ENCODE measurements at regions not wholly inside any gene's neighbourhood (a gene's known extent, or its start where the extent isn't known, plus 50 kb on each side); places are given as distances from the start of the nearest gene placed in this dataset.

- in situ Hi-C loops (cut with MboI) = no loop called here
Measured at GRCh38 chr2:14348247-14348646, 284.3 kb upstream of the LRATD1 start.

More at GRCh38 chr2:14348247-14348646, 284.3 kb upstream of the LRATD1 start:
- no TSS peak for BruUV-seq (replicated peaks)
- under 1% methylated on average over 7 of the region's 8 CpGs for WGBS (ENCODE audit: insufficient coverage, low coverage, missing lambda C conversion rate)
- no peaks in the 10 kb centered on the region for H3K79me2 ChIP-seq (ENCODE audit: control insufficient read depth, insufficient read depth, low read length)
- ChIA-PET CTCF (ENCODE audit: low intra/inter-chr PET ratio) (no interaction called here), POLR2A (no interaction called here)
- no peaks in the 10 kb centered on the region for H4K20me1 ChIP-seq (replicated peaks; ENCODE audit: control insufficient read depth, insufficient read depth, low read length)
- H3K36me3 ChIP-seq (ENCODE audit: control insufficient read depth, insufficient read depth, low read length) = no peaks in the 10 kb centered on the region
- H3K4me2 ChIP-seq (ENCODE audit: insufficient read depth, low read length) = no peak overlapping the region
- no peak overlapping the region for H3K9ac ChIP-seq (ENCODE audit: insufficient read depth in 1 of 2, low read depth in 2 of 2, low read length in 2 of 2)
- intact Hi-C loops (cut with micrococcal nuclease) = no loop called here
- ATAC-seq = no peak
- no peaks in the 10 kb centered on the region for H3K4me1 ChIP-seq (replicated peaks in 1 of 2; ENCODE audit: control insufficient read depth in 2 of 2, insufficient read depth in 2 of 2, low read length in 2 of 2)
- no peak overlapping the region for H3K4me3 ChIP-seq
- no peak for DNase-seq (ENCODE audit: extremely low read depth in 1 of 4, low spot score in 3 of 4)
- FAIRE-seq = no peak
- no peak overlapping the region for H2AFZ ChIP-seq (ENCODE audit: low read depth, low read length)
- H3K9me1 ChIP-seq (ENCODE audit: control insufficient read depth, insufficient read depth, low read length) = no peaks in the 10 kb centered on the region
- H3K27ac ChIP-seq (ENCODE audit: extremely low read depth, low read depth, low read length) = no peak overlapping the region
- no peak for TF ChIP-seq REST (IDR thresholded peaks at IDR 0.05; ENCODE audit: borderline replicate concordance)
- TF ChIP-seq REST (CRISPR knock-in tag; IDR thresholded peaks at IDR 0.05; ENCODE audit: low read depth) = no peak
- TF ChIP-seq ZSCAN29 (IDR thresholded peaks at IDR 0.05) = no peak
- TF ChIP-seq CREB5 (CRISPR knock-in tag; IDR thresholded peaks at IDR 0.05) = no peak
- TF ChIP-seq NCOA1 (IDR thresholded peaks at IDR 0.05; ENCODE audit: low read depth) = no peak
- TF ChIP-seq FOXJ2 (tag; IDR thresholded peaks at IDR 0.05) = no peak
- TF ChIP-seq CLOCK (CRISPR knock-in tag; IDR thresholded peaks at IDR 0.05; ENCODE audit: borderline replicate concordance) = no peak
- TF ChIP-seq FOXJ3 (CRISPR knock-in tag; IDR thresholded peaks at IDR 0.05) = no peak
- no peak for TF ChIP-seq SMAD1 (IDR thresholded peaks at IDR 0.05; ENCODE audit: low read depth, low read length, partially characterized antibody)
- no peak for TF ChIP-seq ZNF699 (CRISPR knock-in tag; IDR thresholded peaks at IDR 0.05; ENCODE audit: insufficient replicate concordance)
- TF ChIP-seq SAFB2 (IDR thresholded peaks at IDR 0.05; ENCODE audit: borderline replicate concordance, low read depth, low read length, severe bottlenecking) = no peak
- H3K27me3 ChIP-seq (ENCODE audit: control insufficient read depth in 2 of 2, insufficient read depth in 2 of 2, low read length in 2 of 2) = no peaks in the 10 kb centered on the region
- H3K9me3 ChIP-seq (replicated peaks; ENCODE audit: control insufficient read depth, insufficient read depth, low read depth, low read length) = no peaks in the 10 kb centered on the region
